ENCODE measurements at regions not wholly inside any gene's neighbourhood (a gene's known extent, or its start where the extent isn't known, plus 50 kb on each side); places are given as distances from the start of the nearest gene placed in this dataset.

GRCh38 chr9:109830545-109830944 lies 50.5 kb downstream of the PALM2AKAP2 start:
- POLR2A ChIA-PET: no interaction called here
- CTCF ChIA-PET: no interaction called here

GRCh38 chr9:109831998-109832658 lies 52.1 kb downstream of the PALM2AKAP2 start:
- POLR2A ChIA-PET: no interaction called here
- CTCF ChIA-PET: no interaction called here

- CTCF ChIA-PET: no interaction called here
- POLR2A ChIA-PET: no interaction called here
Observed at GRCh38 chr9:109834855-109835254, 54.9 kb downstream of the PALM2AKAP2 start.

- POLR2A ChIA-PET: no interaction called here
- CTCF ChIA-PET: no interaction called here
Observed at GRCh38 chr9:109843641-109844040, 63.6 kb downstream of the PALM2AKAP2 start.

GRCh38 chr9:109845226-109845625 lies 65.2 kb downstream of the PALM2AKAP2 start:
- ChIA-PET POLR2A (no interaction called here), CTCF (no interaction called here)

GRCh38 chr9:109846776-109847175 lies 66.8 kb downstream of the PALM2AKAP2 start:
- POLR2A ChIA-PET: no interaction called here

GRCh38 chr9:109852556-109852955 lies 72.6 kb downstream of the PALM2AKAP2 start:
- ChIA-PET POLR2A (no interaction called here), CTCF (no interaction called here)

More at GRCh38 chr9:109846776-109847175, 66.8 kb downstream of the PALM2AKAP2 start:
- CTCF ChIA-PET: no interaction called here

- CTCF ChIA-PET: no interaction called here
- POLR2A ChIA-PET: no interaction called here
Observed at GRCh38 chr9:109855540-109855939, 75.5 kb downstream of the PALM2AKAP2 start.

GRCh38 chr9:109856785-109857184 lies 76.8 kb downstream of the PALM2AKAP2 start:
- POLR2A ChIA-PET: interaction anchor here (0.5 kb wide), 1 partner anchor 316 kb away, joined by 3 read pairs; no protein-coding TSS in a partner anchor

GRCh38 chr9:109857336-109857735 lies 77.3 kb downstream of the PALM2AKAP2 start:
- POLR2A ChIA-PET: interaction anchor here (0.5 kb wide), 1 partner anchor 316 kb away, joined by 3 read pairs; no protein-coding TSS in a partner anchor
- CTCF ChIA-PET: no interaction called here

More at GRCh38 chr9:109856785-109857184, 76.8 kb downstream of the PALM2AKAP2 start:
- CTCF ChIA-PET: no interaction called here

GRCh38 chr9:109859447-109859846 lies 79.4 kb downstream of the PALM2AKAP2 start:
- POLR2A ChIA-PET: no interaction called here
- CTCF ChIA-PET: no interaction called here

GRCh38 chr9:109860521-109860920 lies 80.5 kb downstream of the PALM2AKAP2 start:
- ChIA-PET POLR2A (no interaction called here), CTCF (no interaction called here)

GRCh38 chr9:109861499-109861898 lies 81.5 kb downstream of the PALM2AKAP2 start:
- CTCF ChIA-PET: no interaction called here
- POLR2A ChIA-PET: no interaction called here

GRCh38 chr9:109861918-109862317 lies 81.9 kb downstream of the PALM2AKAP2 start:
- POLR2A ChIA-PET: no interaction called here
- CTCF ChIA-PET: no interaction called here

- POLR2A ChIA-PET: no interaction called here
- CTCF ChIA-PET: no interaction called here
Observed at GRCh38 chr9:109862452-109862851, 82.5 kb downstream of the PALM2AKAP2 start.

- POLR2A ChIA-PET: no interaction called here
- CTCF ChIA-PET: no interaction called here
Observed at GRCh38 chr9:109863961-109864360, 84.0 kb downstream of the PALM2AKAP2 start.

GRCh38 chr9:109865521-109865920 lies 85.5 kb downstream of the PALM2AKAP2 start:
- ChIA-PET POLR2A (no interaction called here), CTCF (no interaction called here)

GRCh38 chr9:109868207-109868606 lies 88.2 kb downstream of the PALM2AKAP2 start:
- CTCF ChIA-PET: no interaction called here
- POLR2A ChIA-PET: no interaction called here

GRCh38 chr9:109868722-109869121 lies 88.7 kb downstream of the PALM2AKAP2 start:
- POLR2A ChIA-PET: no interaction called here
- CTCF ChIA-PET: no interaction called here

GRCh38 chr9:109870365-109870764 lies 90.4 kb downstream of the PALM2AKAP2 start:
- ChIA-PET POLR2A (no interaction called here), CTCF (no interaction called here)

- ChIA-PET CTCF (no interaction called here), POLR2A (no interaction called here)
Observed at GRCh38 chr9:109872901-109873300, 92.9 kb downstream of the PALM2AKAP2 start.

GRCh38 chr9:109875495-109876129 lies 95.6 kb downstream of the PALM2AKAP2 start:
- POLR2A ChIA-PET: no interaction called here
- CTCF ChIA-PET: no interaction called here
